GM19438 (cell line): ENCODE measurements at regions not wholly inside any gene's neighbourhood (a gene's known extent, or its start where the extent isn't known, plus 50 kb on each side); places are given as distances from the start of the nearest gene placed in this dataset.
"Not testable (repeated sequence)": the region's sequence is repeated elsewhere in the genome, so short reads cannot be mapped to it uniquely, and the experiment has no call there.

ENCODE experiments used
- ATAC-seq: cut with Tn5 transposase; IDR thresholded peaks from one replicate; pipeline ENCODE4 v1.9.1; 2021; ENCODE audit warnings: low read depth; ENCODE audit not compliant: unreplicated experiment

DNA sequence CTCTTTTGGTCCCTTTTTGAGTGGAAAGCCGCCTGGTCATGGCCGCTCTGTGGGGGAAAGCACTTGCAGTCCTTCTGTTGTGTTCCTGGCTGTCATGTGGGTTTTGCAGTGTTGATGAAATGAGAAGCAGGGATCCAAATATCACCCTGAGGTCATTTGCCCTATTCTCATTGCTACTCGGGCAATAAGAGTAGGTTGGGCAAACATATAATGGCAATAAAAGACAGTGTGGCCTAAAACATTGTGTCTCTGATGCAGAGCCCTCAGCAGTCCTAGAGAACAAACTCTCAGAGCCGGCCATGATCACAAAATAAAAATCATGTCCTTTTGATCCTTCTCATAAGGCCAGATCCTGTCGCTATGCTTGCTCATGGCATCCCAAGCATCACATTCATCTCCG is 361.1 kb upstream of the KLF4 start:
- ATAC-seq = no peak

- no peak for ATAC-seq
Observed at GRCh38 chr9:107847978-107848964, 358.7 kb upstream of the KLF4 start.

DNA sequence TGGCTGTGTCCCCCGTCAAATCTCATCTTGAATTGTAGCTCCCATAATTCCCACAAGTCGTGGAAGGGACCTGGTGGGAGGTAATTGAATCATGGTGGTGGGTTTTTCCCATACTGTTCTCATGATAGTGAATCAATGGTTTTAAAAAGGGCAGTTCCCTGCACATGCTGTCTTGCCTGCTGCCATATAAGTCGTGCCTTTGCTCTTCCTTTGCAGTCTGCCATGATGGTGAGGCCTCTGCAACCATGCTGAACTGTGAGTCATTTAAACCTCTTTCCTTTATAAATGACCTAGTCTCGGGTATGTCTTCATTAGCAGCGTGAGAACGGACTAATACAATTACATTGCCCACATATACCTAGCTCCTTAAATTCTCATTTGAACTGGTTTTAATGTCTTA is 353.0 kb upstream of the KLF4 start:
- no peak for ATAC-seq

DNA sequence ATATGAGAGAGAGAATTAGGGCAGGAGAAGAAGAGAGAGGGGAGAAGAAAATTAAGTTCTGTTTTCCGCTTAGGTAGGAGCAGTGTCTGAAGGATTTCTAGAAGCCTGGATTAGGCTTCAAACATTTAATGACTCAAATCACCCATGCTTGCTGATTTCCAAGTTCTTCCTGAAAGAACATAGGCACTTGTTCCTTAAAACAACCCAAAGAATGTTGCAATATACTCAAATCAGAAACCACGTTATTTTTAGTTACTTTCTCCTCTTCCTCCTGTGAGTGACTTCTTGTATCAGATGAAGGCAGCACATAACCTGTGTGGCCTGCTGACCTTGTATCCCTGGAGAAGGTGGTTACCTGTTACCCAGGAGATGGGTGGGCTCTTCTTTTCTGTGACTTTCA is 351.5 kb upstream of the KLF4 start:
- no peak for ATAC-seq

GRCh38 chr9:107839371-107839770 is 349.8 kb upstream of the KLF4 start:
- no peak for ATAC-seq

GRCh38 chr9:107838766-107839165 is 349.2 kb upstream of the KLF4 start:
- ATAC-seq = no peak

- ATAC-seq = no peak
Observed at GRCh38 chr9:107836300-107836699, 346.7 kb upstream of the KLF4 start.

DNA sequence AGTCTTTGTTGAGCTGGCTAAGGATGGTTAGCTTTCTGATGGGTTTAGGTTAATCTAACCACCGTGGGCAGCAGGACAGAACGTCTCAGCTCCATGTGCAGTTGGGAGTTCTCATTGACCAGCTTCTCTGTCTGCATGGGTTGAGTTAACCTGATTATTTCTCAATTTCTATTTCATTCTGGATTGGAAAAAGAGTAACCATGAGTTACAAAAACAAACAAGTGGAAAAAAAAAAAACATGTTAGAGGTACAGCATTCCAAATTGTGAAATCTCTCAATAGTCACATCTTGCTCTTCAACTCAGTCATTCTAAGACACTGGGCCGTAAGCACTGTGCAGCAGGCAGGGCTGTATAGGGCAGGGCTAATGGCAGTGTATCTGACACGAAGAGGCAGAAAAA is 343.7 kb upstream of the KLF4 start:
- no peak for ATAC-seq

DNA sequence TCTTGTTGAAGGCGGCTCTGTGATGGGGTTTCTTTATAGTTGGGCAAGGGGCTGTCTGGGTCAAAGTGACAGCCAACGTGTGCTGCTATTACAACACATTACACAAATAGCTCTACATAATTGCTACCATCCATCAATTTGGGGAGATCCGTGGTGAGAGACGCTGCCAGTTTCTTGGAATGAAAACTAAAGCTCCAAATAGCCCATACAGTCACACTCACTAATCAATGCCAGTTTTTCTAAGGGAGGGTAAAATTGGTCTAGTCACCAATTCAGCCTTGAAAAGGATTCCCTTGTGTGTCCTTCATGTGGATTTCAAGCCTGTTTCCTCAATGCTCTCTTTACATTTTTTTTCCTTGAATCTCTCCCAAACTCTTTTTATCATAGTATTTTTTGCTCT is 343.3 kb upstream of the KLF4 start:
- ATAC-seq = no peak

GRCh38 chr9:107830479-107830878 is 340.9 kb upstream of the KLF4 start:
- no peak for ATAC-seq

DNA sequence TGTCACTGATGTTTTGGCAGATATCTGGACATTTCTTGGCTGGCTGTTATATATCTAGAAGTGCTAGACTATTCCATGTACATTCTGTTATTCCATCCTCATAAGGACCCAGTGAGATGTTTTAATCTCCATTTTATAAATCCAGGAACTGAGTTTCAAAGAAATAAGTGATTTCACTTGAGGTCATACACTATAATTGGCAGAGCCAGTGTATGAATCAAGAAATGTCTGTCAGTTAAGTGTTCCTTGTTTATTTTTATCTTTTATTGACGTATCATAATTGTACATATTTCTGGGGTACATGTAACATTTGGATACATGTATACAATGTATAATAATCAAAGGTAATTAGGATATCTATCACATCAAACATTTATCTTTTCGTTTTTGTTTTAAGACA is 338.3 kb upstream of the KLF4 start:
- ATAC-seq = no peak

DNA sequence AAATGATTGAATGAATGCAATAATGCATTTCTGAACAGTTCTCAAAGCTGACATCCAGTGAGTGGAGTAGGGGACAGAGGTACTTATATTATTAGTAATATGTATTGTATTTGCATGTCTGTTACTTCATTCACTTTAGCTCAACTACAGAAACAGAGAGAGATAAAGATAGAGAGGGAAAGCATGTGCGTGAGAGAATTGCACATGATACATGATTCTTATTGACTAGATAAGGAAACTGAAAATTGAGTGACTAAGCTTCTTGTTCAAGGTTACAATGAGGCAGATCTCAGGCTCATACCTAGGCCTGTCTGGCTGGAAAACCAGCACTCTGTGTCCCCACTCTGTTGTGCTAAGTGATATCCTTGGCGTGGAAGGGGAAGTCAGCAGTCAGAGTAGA is 337.7 kb upstream of the KLF4 start:
- ATAC-seq = no peak

GRCh38 chr9:107826688-107826983 is 337.1 kb upstream of the KLF4 start:
- not testable (repeated sequence) for ATAC-seq

DNA sequence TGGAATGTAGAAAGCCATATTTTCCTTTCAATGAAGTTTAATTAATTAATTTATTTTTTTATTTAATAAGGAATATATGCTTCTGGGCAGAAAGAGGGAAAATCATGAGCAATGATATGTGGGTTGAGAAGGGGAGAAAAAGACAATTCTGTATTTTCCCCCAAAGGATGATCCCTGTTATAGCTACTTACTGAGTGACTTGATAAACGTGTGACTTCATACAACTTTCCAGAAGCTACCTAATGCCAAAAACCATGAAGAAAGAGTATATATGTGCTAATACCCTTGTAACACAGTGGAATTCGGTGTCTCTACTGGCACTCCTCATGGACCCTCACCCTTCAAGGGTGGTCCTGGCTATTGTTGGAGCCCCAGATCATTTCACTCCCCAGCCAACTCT is 335.0 kb upstream of the KLF4 start:
- no peak for ATAC-seq

- no peak for ATAC-seq
Observed at GRCh38 chr9:107819772-107820565, 330.4 kb upstream of the KLF4 start.

- ATAC-seq = not testable (repeated sequence)
Observed at GRCh38 chr9:107818503-107818829, 328.9 kb upstream of the KLF4 start.

- not testable (repeated sequence) for ATAC-seq
Observed at GRCh38 chr9:107817595-107818502, 328.3 kb upstream of the KLF4 start.

DNA sequence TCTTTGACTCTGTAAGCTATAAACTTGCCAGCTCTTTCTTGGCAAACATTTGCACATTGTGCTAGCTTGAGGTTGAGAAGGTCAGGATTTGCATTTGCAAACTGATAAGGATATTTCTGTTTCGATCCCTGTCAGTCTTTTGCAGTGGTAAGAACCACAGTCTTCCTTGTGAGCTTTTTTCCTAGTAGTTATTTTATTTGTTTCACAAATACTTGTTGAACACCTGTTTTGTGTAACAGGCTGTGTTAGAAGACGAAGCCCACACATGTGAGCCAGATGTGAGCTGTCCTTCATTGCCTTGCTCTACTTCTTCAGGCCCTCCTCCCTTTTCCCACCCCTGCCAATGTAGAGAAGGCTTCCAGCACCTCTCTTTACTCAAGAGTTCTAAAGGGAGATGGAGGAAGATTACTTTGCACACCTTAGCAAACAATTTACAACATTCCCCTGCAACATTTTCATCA is 327.0 kb upstream of the KLF4 start:
- ATAC-seq = no peak

GRCh38 chr9:107815782-107816560 is 326.4 kb upstream of the KLF4 start:
- no peak for ATAC-seq

- no peak for ATAC-seq
Observed at GRCh38 chr9:107813287-107813686, 323.7 kb upstream of the KLF4 start.
